ENCODE measurements at regions not wholly inside any gene's neighbourhood (a gene's known extent, or its start where the extent isn't known, plus 50 kb on each side); places are given as distances from the start of the nearest gene placed in this dataset.

DNA sequence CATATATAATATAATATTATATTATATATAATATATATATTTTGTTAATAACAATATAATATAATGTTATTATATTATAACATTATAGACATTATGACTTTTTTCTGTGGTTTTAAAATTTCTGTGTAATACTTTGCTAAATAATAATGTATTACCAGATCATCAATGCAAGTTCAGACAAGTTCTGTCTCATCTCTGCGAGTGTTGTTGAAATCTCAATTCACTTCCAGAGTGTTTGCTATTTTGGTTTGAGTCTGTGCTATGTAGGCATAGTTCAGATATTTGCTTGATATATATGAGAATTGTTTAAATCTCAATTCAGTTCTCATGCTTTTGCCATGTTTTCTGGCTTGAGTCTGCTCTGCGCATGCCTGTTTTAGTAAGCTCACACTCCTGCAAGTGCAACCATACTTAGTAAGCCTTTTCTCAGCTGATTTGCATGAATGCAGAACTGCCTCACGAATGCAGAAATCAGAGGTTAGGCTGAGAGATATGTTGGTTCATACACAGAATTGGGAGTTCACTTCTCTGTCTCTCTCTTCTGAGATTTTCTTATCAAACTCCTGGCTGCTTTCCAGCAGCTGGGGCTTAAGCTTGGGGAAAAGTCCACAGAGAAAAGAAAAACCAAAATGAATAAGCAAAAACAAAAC lies 830.2 kb upstream of the SORCS1 start:
- H3K27me3 ChIP-seq (ENCODE audit: control insufficient read depth in 1 of 2, insufficient read depth in 2 of 2, low read length in 2 of 2) = no peaks in the 10 kb centered on the region
- no peaks in the 10 kb centered on the region for H3K9me3 ChIP-seq (ENCODE audit: control insufficient read depth in 2 of 2, low read length in 2 of 2)
- no peaks in the 10 kb centered on the region for H3K4me1 ChIP-seq (ENCODE audit: control insufficient read depth, insufficient read depth, low read length)
- H3K36me3 ChIP-seq (ENCODE audit: control insufficient read depth in 2 of 2, insufficient read depth in 2 of 2, low read length in 2 of 2) = no peaks in the 10 kb centered on the region
- no peak overlapping the region for H3K9ac ChIP-seq (ENCODE audit: low read length in 2 of 2)
- no peak overlapping the region for H3K27ac ChIP-seq (ENCODE audit: low read length)
- H3K4me3 ChIP-seq (ENCODE audit: low read length in 2 of 2) = no peak overlapping the region

DNA sequence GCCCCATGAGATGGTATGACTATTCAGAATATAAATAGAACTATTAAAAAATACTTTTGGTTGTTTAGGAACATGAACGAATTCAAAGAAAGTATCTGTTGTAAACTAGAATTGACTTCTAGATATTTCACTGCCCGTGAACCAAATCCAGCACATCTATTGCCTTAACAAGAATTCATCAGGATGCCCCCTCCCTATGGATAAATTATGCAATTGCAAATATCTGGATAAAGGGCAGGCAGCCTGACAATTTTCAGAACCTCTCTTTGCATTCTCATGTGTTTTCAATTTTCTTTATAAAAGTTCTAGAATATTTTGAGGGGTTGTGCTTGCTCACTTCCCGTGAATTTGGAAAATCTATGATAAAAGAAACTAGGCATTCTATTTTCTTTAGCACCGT lies 822.1 kb upstream of the SORCS1 start:
- no peaks in the 10 kb centered on the region for H3K27me3 ChIP-seq (ENCODE audit: control insufficient read depth in 1 of 2, insufficient read depth in 2 of 2, low read length in 2 of 2)
- no peak overlapping the region for H3K4me3 ChIP-seq (ENCODE audit: low read length in 2 of 2)
- no peak overlapping the region for H3K9ac ChIP-seq (ENCODE audit: low read length in 2 of 2)
- H3K4me1 ChIP-seq (ENCODE audit: control insufficient read depth, insufficient read depth, low read length) = no peaks in the 10 kb centered on the region
- H3K27ac ChIP-seq (ENCODE audit: low read length) = no peak overlapping the region
- no peaks in the 10 kb centered on the region for H3K9me3 ChIP-seq (ENCODE audit: control insufficient read depth in 2 of 2, low read length in 2 of 2)
- no peaks in the 10 kb centered on the region for H3K36me3 ChIP-seq (ENCODE audit: control insufficient read depth in 2 of 2, insufficient read depth in 2 of 2, low read length in 2 of 2)

DNA sequence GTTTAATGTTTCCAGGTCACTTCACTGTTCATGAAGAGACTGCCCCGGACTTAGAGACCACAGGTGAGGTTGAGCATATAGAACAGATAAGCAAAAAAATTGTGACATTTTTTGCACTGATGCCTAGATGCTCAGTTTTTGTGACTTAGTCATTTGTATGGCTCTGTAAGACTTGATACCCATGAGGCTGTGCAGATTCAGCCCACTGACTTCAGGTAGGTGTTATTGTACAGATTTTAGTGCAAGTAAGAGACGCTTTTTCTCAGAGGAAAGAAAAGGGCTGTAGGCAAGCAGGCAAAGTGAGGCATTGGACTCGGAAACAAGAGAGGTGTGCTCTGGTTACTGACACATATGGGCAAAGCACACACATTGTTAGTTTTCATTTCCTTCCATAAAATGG lies 820.1 kb upstream of the SORCS1 start:
- H3K4me3 ChIP-seq (ENCODE audit: low read length in 2 of 2) = no peak overlapping the region
- no peaks in the 10 kb centered on the region for H3K36me3 ChIP-seq (ENCODE audit: control insufficient read depth in 2 of 2, insufficient read depth in 2 of 2, low read length in 2 of 2)
- no peak overlapping the region for H3K9ac ChIP-seq (ENCODE audit: low read length in 2 of 2)
- no peaks in the 10 kb centered on the region for H3K4me1 ChIP-seq (ENCODE audit: control insufficient read depth, insufficient read depth, low read length)
- no peaks in the 10 kb centered on the region for H3K27me3 ChIP-seq (ENCODE audit: control insufficient read depth in 1 of 2, insufficient read depth in 2 of 2, low read length in 2 of 2)
- H3K9me3 ChIP-seq (ENCODE audit: control insufficient read depth in 2 of 2, low read length in 2 of 2) = no peaks in the 10 kb centered on the region
- no peak overlapping the region for H3K27ac ChIP-seq (ENCODE audit: low read length)

- H3K4me3 ChIP-seq (ENCODE audit: low read length in 2 of 2) = no peak overlapping the region
- H3K27ac ChIP-seq (ENCODE audit: low read length) = no peak overlapping the region
- no peaks in the 10 kb centered on the region for H3K27me3 ChIP-seq (ENCODE audit: control insufficient read depth in 1 of 2, insufficient read depth in 2 of 2, low read length in 2 of 2)
- H3K4me1 ChIP-seq (ENCODE audit: control insufficient read depth, insufficient read depth, low read length) = no peaks in the 10 kb centered on the region
- no peaks in the 10 kb centered on the region for H3K36me3 ChIP-seq (ENCODE audit: control insufficient read depth in 2 of 2, insufficient read depth in 2 of 2, low read length in 2 of 2)
- H3K9ac ChIP-seq (ENCODE audit: low read length in 2 of 2) = no peak overlapping the region
- no peaks in the 10 kb centered on the region for H3K9me3 ChIP-seq (ENCODE audit: control insufficient read depth in 2 of 2, low read length in 2 of 2)
These were observed 819.6 kb upstream of the SORCS1 start for GRCh38 chr10:107984149-107984548.

DNA sequence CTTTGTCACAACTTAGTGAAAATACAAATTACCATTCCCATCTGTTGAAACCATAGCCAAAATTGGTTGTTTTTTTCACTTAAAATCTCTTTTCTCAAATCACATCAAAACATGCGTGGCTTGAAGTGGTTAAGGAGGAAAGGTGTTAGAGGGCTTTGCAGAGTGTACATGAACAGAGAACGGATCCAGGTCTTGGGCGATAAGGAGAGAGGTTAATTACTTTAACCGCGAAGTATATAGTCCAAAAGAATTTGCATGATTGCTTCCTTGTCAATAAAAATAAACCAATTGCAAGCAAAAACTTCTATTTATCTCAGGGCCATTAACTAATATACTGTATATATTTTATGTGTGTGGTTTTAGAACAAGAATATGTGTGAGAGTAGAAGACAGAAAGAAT lies 813.9 kb upstream of the SORCS1 start:
- no peak overlapping the region for H3K4me3 ChIP-seq (ENCODE audit: low read length in 2 of 2)
- no peak overlapping the region for H3K27ac ChIP-seq (ENCODE audit: low read length)
- H3K9me3 ChIP-seq (ENCODE audit: control insufficient read depth in 2 of 2, low read length in 2 of 2) = no peaks in the 10 kb centered on the region
- no peak overlapping the region for H3K9ac ChIP-seq (ENCODE audit: low read length in 2 of 2)
- no peaks in the 10 kb centered on the region for H3K27me3 ChIP-seq (ENCODE audit: control insufficient read depth in 1 of 2, insufficient read depth in 2 of 2, low read length in 2 of 2)
- no peaks in the 10 kb centered on the region for H3K36me3 ChIP-seq (ENCODE audit: control insufficient read depth in 2 of 2, insufficient read depth in 2 of 2, low read length in 2 of 2)
- H3K4me1 ChIP-seq (ENCODE audit: control insufficient read depth, insufficient read depth, low read length) = no peaks in the 10 kb centered on the region

GRCh38 chr10:107971973-107972372 lies 807.5 kb upstream of the SORCS1 start:
- no peaks in the 10 kb centered on the region for H3K4me1 ChIP-seq (ENCODE audit: control insufficient read depth, insufficient read depth, low read length)
- H3K4me3 ChIP-seq (ENCODE audit: low read length in 2 of 2) = no peak overlapping the region
- H3K9me3 ChIP-seq (ENCODE audit: control insufficient read depth in 2 of 2, low read length in 2 of 2) = no peaks in the 10 kb centered on the region

DNA sequence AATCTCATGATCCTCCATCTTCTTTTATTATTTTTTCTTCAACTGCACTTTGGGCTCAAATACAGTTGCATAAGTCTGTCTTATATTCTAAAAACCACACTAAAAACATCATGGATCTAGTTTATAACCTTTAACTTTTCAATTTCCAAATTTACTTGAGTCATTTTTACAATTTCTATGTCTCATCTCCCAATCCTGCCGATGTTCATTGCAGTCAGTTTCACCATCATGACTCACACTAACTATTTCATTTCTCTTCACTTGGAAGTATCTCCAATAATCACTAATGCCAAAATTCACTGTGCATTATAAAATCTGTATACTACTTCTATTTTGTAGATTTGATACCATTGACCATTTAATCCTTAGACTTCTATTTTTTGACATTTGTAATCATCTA lies 806.9 kb upstream of the SORCS1 start:
- Histone ChIP-seq H3K4me1 (ENCODE audit: control insufficient read depth, insufficient read depth, low read length) (no peaks in the 10 kb centered on the region), H3K4me3 (ENCODE audit: low read length in 2 of 2) (no peak overlapping the region), H3K36me3 (ENCODE audit: control insufficient read depth in 2 of 2, insufficient read depth in 2 of 2, low read length in 2 of 2) (no peaks in the 10 kb centered on the region), H3K27ac (ENCODE audit: low read length) (no peak overlapping the region), H3K9ac (ENCODE audit: low read length in 2 of 2) (no peak overlapping the region), H3K27me3 (ENCODE audit: control insufficient read depth in 1 of 2, insufficient read depth in 2 of 2, low read length in 2 of 2) (no peaks in the 10 kb centered on the region), H3K9me3 (ENCODE audit: control insufficient read depth in 2 of 2, low read length in 2 of 2) (no peaks in the 10 kb centered on the region)

More at GRCh38 chr10:107971973-107972372, 807.5 kb upstream of the SORCS1 start:
- no peaks in the 10 kb centered on the region for H3K27me3 ChIP-seq (ENCODE audit: control insufficient read depth in 1 of 2, insufficient read depth in 2 of 2, low read length in 2 of 2)
- H3K9ac ChIP-seq (ENCODE audit: low read length in 2 of 2) = no peak overlapping the region
- no peaks in the 10 kb centered on the region for H3K36me3 ChIP-seq (ENCODE audit: control insufficient read depth in 2 of 2, insufficient read depth in 2 of 2, low read length in 2 of 2)
- no peak overlapping the region for H3K27ac ChIP-seq (ENCODE audit: low read length)

GRCh38 chr10:107970512-107970911 lies 806.0 kb upstream of the SORCS1 start:
- Histone ChIP-seq H3K27ac (ENCODE audit: low read length) (no peak overlapping the region), H3K9ac (ENCODE audit: low read length in 2 of 2) (no peak overlapping the region), H3K36me3 (ENCODE audit: control insufficient read depth in 2 of 2, insufficient read depth in 2 of 2, low read length in 2 of 2) (no peaks in the 10 kb centered on the region), H3K4me1 (ENCODE audit: control insufficient read depth, insufficient read depth, low read length) (no peaks in the 10 kb centered on the region), H3K4me3 (ENCODE audit: low read length in 2 of 2) (no peak overlapping the region), H3K27me3 (ENCODE audit: control insufficient read depth in 1 of 2, insufficient read depth in 2 of 2, low read length in 2 of 2) (no peaks in the 10 kb centered on the region), H3K9me3 (ENCODE audit: control insufficient read depth in 2 of 2, low read length in 2 of 2) (no peaks in the 10 kb centered on the region)

- H3K27me3 ChIP-seq (ENCODE audit: control insufficient read depth in 1 of 2, insufficient read depth in 2 of 2, low read length in 2 of 2) = no peaks in the 10 kb centered on the region
- no peak overlapping the region for H3K9ac ChIP-seq (ENCODE audit: low read length in 2 of 2)
- H3K4me3 ChIP-seq (ENCODE audit: low read length in 2 of 2) = no peak overlapping the region
These were observed 805.4 kb upstream of the SORCS1 start for GRCh38 chr10:107969936-107970335.

DNA sequence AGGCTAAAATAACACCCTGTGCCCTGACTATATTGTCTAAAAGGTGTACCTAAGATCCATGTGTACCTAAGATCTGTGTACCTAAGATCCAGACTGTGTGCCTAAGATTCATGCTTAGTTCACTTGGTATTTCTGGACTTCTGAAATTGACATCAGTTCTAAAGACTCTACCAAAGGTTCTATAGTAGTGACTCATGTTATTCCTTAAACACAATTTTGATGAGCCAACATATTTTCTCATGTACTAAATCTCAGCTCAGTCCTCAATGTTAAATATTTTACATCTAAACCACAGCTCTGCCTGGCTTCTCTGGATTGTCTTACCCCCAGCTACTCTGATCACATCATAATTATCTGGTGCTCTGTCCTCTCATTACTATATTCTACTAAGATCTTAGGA lies 802.3 kb upstream of the SORCS1 start:
- Histone ChIP-seq H3K9ac (ENCODE audit: low read length in 2 of 2) (no peak overlapping the region), H3K27me3 (ENCODE audit: control insufficient read depth in 1 of 2, insufficient read depth in 2 of 2, low read length in 2 of 2) (no peaks in the 10 kb centered on the region), H3K36me3 (ENCODE audit: control insufficient read depth in 2 of 2, insufficient read depth in 2 of 2, low read length in 2 of 2) (no peaks in the 10 kb centered on the region), H3K4me1 (ENCODE audit: control insufficient read depth, insufficient read depth, low read length) (no peaks in the 10 kb centered on the region), H3K4me3 (ENCODE audit: low read length in 2 of 2) (no peak overlapping the region), H3K9me3 (ENCODE audit: control insufficient read depth in 2 of 2, low read length in 2 of 2) (no peaks in the 10 kb centered on the region), H3K27ac (ENCODE audit: low read length) (no peak overlapping the region)

More at GRCh38 chr10:107969936-107970335, 805.4 kb upstream of the SORCS1 start:
- no peaks in the 10 kb centered on the region for H3K9me3 ChIP-seq (ENCODE audit: control insufficient read depth in 2 of 2, low read length in 2 of 2)
- H3K36me3 ChIP-seq (ENCODE audit: control insufficient read depth in 2 of 2, insufficient read depth in 2 of 2, low read length in 2 of 2) = no peaks in the 10 kb centered on the region
- H3K4me1 ChIP-seq (ENCODE audit: control insufficient read depth, insufficient read depth, low read length) = no peaks in the 10 kb centered on the region
- H3K27ac ChIP-seq (ENCODE audit: low read length) = no peak overlapping the region

DNA sequence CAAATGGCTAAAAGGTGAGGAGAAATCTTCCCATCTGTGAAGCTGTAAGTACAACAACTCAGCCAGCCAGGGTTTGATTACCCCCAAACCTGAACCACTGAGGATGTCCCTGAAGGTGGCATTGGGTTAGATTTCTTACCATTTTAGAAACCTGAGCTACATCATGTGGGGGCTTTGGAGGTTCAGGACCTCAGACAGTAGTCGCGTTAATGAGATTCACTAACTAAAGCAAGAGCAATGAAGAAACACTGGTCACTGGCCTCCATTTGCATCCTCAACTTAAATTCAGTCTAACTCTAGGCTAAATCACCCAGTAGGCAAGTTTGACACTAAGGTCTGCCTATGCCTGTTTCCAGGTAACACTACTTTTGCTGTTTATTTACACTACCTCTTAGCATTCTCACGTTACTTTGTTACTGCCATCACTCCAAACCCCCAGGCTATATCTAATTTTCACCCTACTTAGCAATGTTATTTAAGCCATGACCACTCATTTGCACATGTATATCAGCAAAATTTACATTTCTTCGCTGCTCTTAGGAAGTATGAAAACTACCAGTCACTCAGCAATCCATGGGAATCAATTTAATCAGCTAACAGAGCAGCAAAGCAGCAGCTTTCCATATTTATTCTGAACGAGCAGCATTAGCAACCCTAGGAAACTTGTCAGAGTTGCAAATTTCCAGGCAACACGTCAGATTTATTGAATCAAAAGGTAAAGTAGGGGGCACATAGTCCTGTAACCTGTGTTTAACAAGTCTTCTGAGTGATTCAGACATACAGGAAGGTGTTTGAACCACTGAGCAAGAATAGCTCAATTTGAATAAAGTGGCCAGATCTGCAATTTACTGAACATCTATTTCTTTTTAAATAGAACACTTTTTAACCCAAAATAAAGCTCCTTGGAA lies 788.4 kb upstream of the SORCS1 start:
- Histone ChIP-seq H3K27me3 (ENCODE audit: control insufficient read depth in 1 of 2, insufficient read depth in 2 of 2, low read length in 2 of 2) (no peaks in the 10 kb centered on the region), H3K9ac (ENCODE audit: low read length in 2 of 2) (no peak overlapping the region), H3K27ac (ENCODE audit: low read length) (no peak overlapping the region), H3K9me3 (ENCODE audit: control insufficient read depth in 2 of 2, low read length in 2 of 2) (no peaks in the 10 kb centered on the region), H3K4me3 (ENCODE audit: low read length in 2 of 2) (no peak overlapping the region), H3K4me1 (ENCODE audit: control insufficient read depth, insufficient read depth, low read length) (no peaks in the 10 kb centered on the region), H3K36me3 (ENCODE audit: control insufficient read depth in 2 of 2, insufficient read depth in 2 of 2, low read length in 2 of 2) (no peaks in the 10 kb centered on the region)

All from stomach smooth muscle (tissue), 2 donors.